Neural cell (in vitro differentiated cells): ENCODE measurements at regions not wholly inside any gene's neighbourhood (a gene's known extent, or its start where the extent isn't known, plus 50 kb on each side); places are given as distances from the start of the nearest gene placed in this dataset.

Experiments
- H2AFZ ChIP-seq: fragments of 200-600, 300-800 bp; sonication (generic), shearing (Covaris generic); 2 replicates; pipeline ENCODE4 v1.6.0; 2014; ENCODE audit warnings: low read depth, mild to moderate bottlenecking, antibody characterized with exemption, low read length, moderate library complexity
- H3F3A ChIP-seq: fragments of 200-600 bp; shearing (Covaris generic); 2 replicates; pipeline ENCODE4 v1.6.1; 2016; ENCODE audit warnings: mild to moderate bottlenecking, moderate library complexity, mixed read lengths, antibody characterized with exemption, low read length; ENCODE audit not compliant: insufficient read depth, poor library complexity, severe bottlenecking
- H3K27ac ChIP-seq: fragments of 200-600, 300-800 bp; sonication (generic), shearing (Covaris generic); 2 replicates; pipeline ENCODE4 v1.5.1; 2014; ENCODE audit warnings: mild to moderate bottlenecking, low read length, moderate library complexity
- H3K27me3 ChIP-seq: fragments of 300-800, 200-600 bp; sonication (generic), shearing (Covaris generic); 2 replicates; pipeline ENCODE4 v1.6.0; 2014; ENCODE audit warnings: mild to moderate bottlenecking, low read depth, low read length, moderate library complexity; ENCODE audit not compliant: insufficient read depth
- H3K36me3 ChIP-seq: fragments of 300-800, 200-600 bp; sonication (generic), shearing (Covaris generic); 2 replicates; pipeline ENCODE4 v1.5.1; 2014; ENCODE audit warnings: mild to moderate bottlenecking, antibody characterized with exemption, low read length, moderate library complexity; ENCODE audit not compliant: insufficient read depth
- H3K4me2 ChIP-seq: fragments of 300-800, 200-600 bp; sonication (generic), shearing (Covaris generic); 2 replicates; pipeline ENCODE4 v1.6.0; 2014; ENCODE audit warnings: mild to moderate bottlenecking, low read length
- H3K4me3 ChIP-seq: fragments of 300-800, 200-600 bp; sonication (generic), shearing (Covaris generic); 2 replicates; pipeline ENCODE4 v1.5.1; 2014; ENCODE audit warnings: mild to moderate bottlenecking, low read length, moderate library complexity
- H3K79me2 ChIP-seq: fragments of 200-600 bp; shearing (Covaris generic); replicated peaks from 2 replicates; pipeline ENCODE4 v1.6.0; 2014; ENCODE audit warnings: mild to moderate bottlenecking, low read length, moderate library complexity; ENCODE audit not compliant: insufficient read depth
- H3K9ac ChIP-seq: fragments of 300-800, 200-600 bp; sonication (generic), shearing (Covaris generic); 2 replicates; pipeline ENCODE4 v1.6.1; 2016; ENCODE audit warnings: mild to moderate bottlenecking, low read length, mixed read lengths
- H3K9me2 ChIP-seq: fragments of 200-600 bp; shearing (Covaris generic); 2 replicates; pipeline ENCODE4 v1.6.1; 2016; ENCODE audit warnings: mild to moderate bottlenecking, low read length, mixed read lengths; ENCODE audit not compliant: insufficient read depth
- H3K9me3 ChIP-seq: fragments of 200-600, 300-800 bp; sonication (generic), shearing (Covaris generic); 2 replicates; pipeline ENCODE4 v1.6.1; 2016; ENCODE audit warnings: mild to moderate bottlenecking, mixed run types, low read length, moderate library complexity, mixed read lengths
- H4K20me1 ChIP-seq: fragments of 200-600 bp; shearing (Covaris generic); 2 replicates; pipeline ENCODE4 v1.6.1; 2016; ENCODE audit warnings: mild to moderate bottlenecking, mixed run types; ENCODE audit not compliant: insufficient read depth
- EP300 ChIP-seq: fragments of 450-650 bp; conservative IDR thresholded peaks from 2 replicates; pipeline ENCODE4 v1.6.1; 2014; ENCODE audit warnings: antibody characterized with exemption, mild to moderate bottlenecking, moderate library complexity; ENCODE audit not compliant: poor library complexity, severe bottlenecking
- EZH2 ChIP-seq: fragments of 200-600, 300-800 bp; shearing (Covaris generic), sonication (generic); IDR thresholded peaks from 2 replicates; pipeline ENCODE4 v1.6.1; 2014; ENCODE audit warnings: antibody characterized with exemption, low read length, borderline replicate concordance, mild to moderate bottlenecking; ENCODE audit not compliant: insufficient read depth, poor library complexity, severe bottlenecking
- MXI1 ChIP-seq: fragments of 450-650 bp; conservative IDR thresholded peaks from 2 replicates; pipeline ENCODE4 v1.6.1; 2014; ENCODE audit warnings: antibody characterized with exemption, mild to moderate bottlenecking; ENCODE audit not compliant: poor library complexity, severe bottlenecking
- POLR2AphosphoS5 ChIP-seq: IDR thresholded peaks from 2 replicates; pipeline ENCODE4 v1.6.1; 2012
- RAD21 ChIP-seq: fragments of 450-650 bp; conservative IDR thresholded peaks from 2 replicates; pipeline ENCODE4 v1.6.1; 2014; ENCODE audit warnings: antibody characterized with exemption, mild to moderate bottlenecking, moderate library complexity
- REST ChIP-seq: IDR thresholded peaks from 2 replicates; pipeline ENCODE4 v1.6.1; 2012; ENCODE audit warnings: borderline replicate concordance
- SMC3 ChIP-seq: fragments of 450-650 bp; conservative IDR thresholded peaks from 2 replicates; pipeline ENCODE4 v1.6.1; 2014; ENCODE audit warnings: antibody characterized with exemption, mild to moderate bottlenecking, moderate library complexity; ENCODE audit not compliant: poor library complexity
- TAF1 ChIP-seq: IDR thresholded peaks from 2 replicates; pipeline ENCODE4 v1.6.1; 2012; ENCODE audit warnings: low read depth
- TF ChIP-seq, protein P1 (sequence below): fragments of 450-650 bp; IDR thresholded peaks from 2 replicates; pipeline ENCODE4 v1.5.1; 2014; ENCODE audit warnings: antibody characterized with exemption, mild to moderate bottlenecking, moderate library complexity; ENCODE audit not compliant: poor library complexity, severe bottlenecking

DNA sequence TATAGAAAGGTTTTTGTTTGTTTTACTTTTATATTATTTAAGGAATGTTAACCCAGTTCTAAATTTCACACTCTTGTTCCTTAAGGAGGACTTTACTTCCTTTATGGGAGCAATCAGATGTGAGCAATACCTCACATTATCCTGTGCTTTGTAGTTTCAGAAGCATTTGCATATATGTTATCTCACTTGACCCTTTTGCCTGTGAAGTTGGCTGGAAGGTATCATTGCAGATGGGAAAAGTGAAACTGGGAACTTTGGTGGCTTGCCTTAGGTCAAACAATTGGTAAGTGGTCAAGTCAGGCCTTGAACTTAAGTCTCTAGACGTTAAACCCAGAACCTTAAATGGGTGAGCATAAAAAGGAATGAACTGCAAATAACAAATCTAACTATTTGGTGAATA is 90.6 kb downstream of the AREG start:
- no peak for TF ChIP-seq POLR2AphosphoS5
- no peak for TF ChIP-seq EP300
- TF ChIP-seq MXI1 = no peak
- no peak for TF ChIP-seq REST
- no peak for TF ChIP-seq SMC3
- TF ChIP-seq, protein P1, sequence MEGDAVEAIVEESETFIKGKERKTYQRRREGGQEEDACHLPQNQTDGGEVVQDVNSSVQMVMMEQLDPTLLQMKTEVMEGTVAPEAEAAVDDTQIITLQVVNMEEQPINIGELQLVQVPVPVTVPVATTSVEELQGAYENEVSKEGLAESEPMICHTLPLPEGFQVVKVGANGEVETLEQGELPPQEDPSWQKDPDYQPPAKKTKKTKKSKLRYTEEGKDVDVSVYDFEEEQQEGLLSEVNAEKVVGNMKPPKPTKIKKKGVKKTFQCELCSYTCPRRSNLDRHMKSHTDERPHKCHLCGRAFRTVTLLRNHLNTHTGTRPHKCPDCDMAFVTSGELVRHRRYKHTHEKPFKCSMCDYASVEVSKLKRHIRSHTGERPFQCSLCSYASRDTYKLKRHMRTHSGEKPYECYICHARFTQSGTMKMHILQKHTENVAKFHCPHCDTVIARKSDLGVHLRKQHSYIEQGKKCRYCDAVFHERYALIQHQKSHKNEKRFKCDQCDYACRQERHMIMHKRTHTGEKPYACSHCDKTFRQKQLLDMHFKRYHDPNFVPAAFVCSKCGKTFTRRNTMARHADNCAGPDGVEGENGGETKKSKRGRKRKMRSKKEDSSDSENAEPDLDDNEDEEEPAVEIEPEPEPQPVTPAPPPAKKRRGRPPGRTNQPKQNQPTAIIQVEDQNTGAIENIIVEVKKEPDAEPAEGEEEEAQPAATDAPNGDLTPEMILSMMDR = no peak
- TF ChIP-seq EZH2 = no peak
- no peak for TF ChIP-seq TAF1
- no peak for TF ChIP-seq RAD21
- Histone ChIP-seq H3K4me2 (no peak overlapping the region), H2AFZ (no peak overlapping the region), H3K9ac (no peak overlapping the region), H3K9me2 (no peaks in the 10 kb centered on the region), H3K79me2 (no peaks in the 10 kb centered on the region), H4K20me1 (no peaks in the 10 kb centered on the region), H3K4me3 (no peak overlapping the region), H3K9me3 (no peaks in the 10 kb centered on the region), H3F3A (no peaks in the 10 kb centered on the region), H3K27me3 (no peaks in the 10 kb centered on the region), H3K36me3 (no peaks in the 10 kb centered on the region), H3K27ac (no peak overlapping the region)

- Histone ChIP-seq H3K4me3 (no peak overlapping the region), H3K9ac (no peak overlapping the region), H3K27me3 (no peaks in the 10 kb centered on the region), H3K27ac (no peak overlapping the region), H3F3A (no peaks in the 10 kb centered on the region), H3K36me3 (no peaks in the 10 kb centered on the region), H3K9me2 (no peaks in the 10 kb centered on the region), H3K9me3 (no peaks in the 10 kb centered on the region), H3K4me2 (no peak overlapping the region), H4K20me1 (no peaks in the 10 kb centered on the region), H2AFZ (no peak overlapping the region), H3K79me2 (no peaks in the 10 kb centered on the region)
- TF ChIP-seq REST (no peak), SMC3 (no peak), EZH2 (no peak), MXI1 (no peak), POLR2AphosphoS5 (no peak), TAF1 (no peak), RAD21 (no peak), EP300 (no peak)
- TF ChIP-seq, protein P1 = no peak
Measured at GRCh38 chr4:74536557-74536956, 91.6 kb downstream of the AREG start.
